ENCODE measurements at regions not wholly inside any gene's neighbourhood (a gene's known extent, or its start where the extent isn't known, plus 50 kb on each side); places are given as distances from the start of the nearest gene placed in this dataset.

DNA sequence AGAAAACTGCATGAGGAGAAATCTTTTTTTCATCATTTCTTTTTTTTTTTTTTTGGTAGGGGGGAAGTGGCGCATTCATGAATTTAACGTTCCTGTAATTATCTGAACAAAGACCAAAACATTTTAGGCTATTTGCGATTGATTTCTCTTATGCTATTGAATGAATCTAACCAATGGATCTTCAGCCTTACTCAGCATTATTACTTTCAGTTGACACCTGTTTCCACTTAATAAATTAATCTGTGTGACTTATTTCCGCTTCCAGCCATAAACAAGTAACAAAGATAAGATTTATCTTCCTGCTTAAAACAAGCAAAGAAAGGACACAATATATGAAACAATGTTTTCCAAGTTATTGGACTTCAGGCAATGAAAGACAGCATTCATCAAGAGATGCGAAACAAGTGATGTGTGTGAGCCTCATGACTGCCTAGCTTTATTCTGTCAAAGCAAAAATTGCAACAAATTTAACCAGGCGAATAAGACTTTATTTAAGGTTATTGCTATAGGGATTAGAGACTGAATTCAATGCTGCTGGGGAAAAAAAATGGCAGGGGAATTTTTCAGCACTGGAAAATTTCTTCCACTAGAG lies 1026.9 kb downstream of the LRFN5 start:
- H4K20me1 ChIP-seq (ENCODE audit: control insufficient read depth, insufficient read depth, low read length, poor library complexity, severe bottlenecking): no peaks in the 10 kb centered on the region
- 83% methylated on average over 2 of the region's 6 CpGs for WGBS (ENCODE audit: insufficient coverage)
- no peaks in the 10 kb centered on the region for H3K36me3 ChIP-seq (replicated peaks in 1 of 2; ENCODE audit: control extremely low read depth in 1 of 2, control insufficient read depth in 1 of 2, extremely low read depth in 1 of 2, insufficient read depth in 2 of 2, low read length in 1 of 2)
- ChIA-PET CTCF (no interaction called here), POLR2A (no interaction called here)
- no peak overlapping the region for H3K27ac Mint-ChIP-seq
- no peaks in the 10 kb centered on the region for H3K27me3 Mint-ChIP-seq
- no peaks in the 10 kb centered on the region for H3K9me3 Mint-ChIP-seq (ENCODE audit: insufficient read depth)
- H3K27ac ChIP-seq (ENCODE audit: low read length in 2 of 2): no peak overlapping the region
- H2AFZ ChIP-seq (ENCODE audit: insufficient read depth, low read depth, low read length, poor library complexity, severe bottlenecking): no peak overlapping the region
- TF ChIP-seq CTCF (IDR thresholded peaks at IDR 0.05): no peak
- TF ChIP-seq EZH2 (IDR thresholded peaks at IDR 0.05; ENCODE audit: borderline replicate concordance, insufficient read depth, low read depth, low read length, poor library complexity, severe bottlenecking): no peak
- H3K27me3 ChIP-seq (replicated peaks in 1 of 4; ENCODE audit: control extremely low read depth in 1 of 4, control insufficient read depth in 3 of 4, insufficient read depth in 4 of 4, low read length in 3 of 4): no peaks in the 10 kb centered on the region
- no peaks in the 10 kb centered on the region for H3K9me3 ChIP-seq (ENCODE audit: control extremely low read depth in 1 of 3, control insufficient read depth in 2 of 3, insufficient read depth in 1 of 3, low read length in 2 of 3)
- no peaks in the 10 kb centered on the region for H3K4me1 ChIP-seq (ENCODE audit: control insufficient read depth in 2 of 2, insufficient read depth in 2 of 2, low read length in 2 of 2)
- no peak overlapping the region for H3K4me3 Mint-ChIP-seq
- H3K4me2 ChIP-seq (replicated peaks; ENCODE audit: low read depth, low read length, poor library complexity, severe bottlenecking): no peak overlapping the region
- intact Hi-C loops (cut with micrococcal nuclease): no loop called here
- H3K4me3 ChIP-seq (ENCODE audit: control extremely low read depth in 1 of 5, extremely low read depth in 1 of 5, insufficient read depth in 1 of 5, low read depth in 2 of 5, low read length in 4 of 5): no peak overlapping the region
- ATAC-seq (ENCODE audit: low read depth) (no peak), DNase-seq (no peak)
- H3K9ac ChIP-seq (ENCODE audit: low read length): no peak overlapping the region
- H3K79me2 ChIP-seq (ENCODE audit: control insufficient read depth, insufficient read depth, low read length): no peaks in the 10 kb centered on the region
- H3K4me1 Mint-ChIP-seq: peaks cover 3% of the 10 kb centered on the region

- H3K9me3 Mint-ChIP-seq (ENCODE audit: insufficient read depth): no peaks in the 10 kb centered on the region
- ATAC-seq (ENCODE audit: low read depth): no peak
- no peaks in the 10 kb centered on the region for H3K27me3 Mint-ChIP-seq
Measured at GRCh38 chr14:42629553-42629952, 1022.9 kb downstream of the LRFN5 start.

More at GRCh38 chr14:42629553-42629952, 1022.9 kb downstream of the LRFN5 start:
- no peak overlapping the region for H2AFZ ChIP-seq (ENCODE audit: insufficient read depth, low read depth, low read length, poor library complexity, severe bottlenecking)
- no peak overlapping the region for H3K4me2 ChIP-seq (replicated peaks; ENCODE audit: low read depth, low read length, poor library complexity, severe bottlenecking)
- peaks cover 5% of the 10 kb centered on the region for H3K4me1 Mint-ChIP-seq
- H3K27me3 ChIP-seq (replicated peaks in 1 of 4; ENCODE audit: control extremely low read depth in 1 of 4, control insufficient read depth in 3 of 4, insufficient read depth in 4 of 4, low read length in 3 of 4): no peaks in the 10 kb centered on the region
- no peaks in the 10 kb centered on the region for H4K20me1 ChIP-seq (ENCODE audit: control insufficient read depth, insufficient read depth, low read length, poor library complexity, severe bottlenecking)
- no peak overlapping the region for H3K27ac ChIP-seq (ENCODE audit: low read length in 2 of 2)
- no peak for DNase-seq
- no peak overlapping the region for H3K27ac Mint-ChIP-seq
- ChIA-PET POLR2A (no interaction called here), CTCF (no interaction called here)
- H3K79me2 ChIP-seq (ENCODE audit: control insufficient read depth, insufficient read depth, low read length): no peaks in the 10 kb centered on the region
- WGBS (ENCODE audit: insufficient coverage): no CpG with 5 or more reads among the region's 1 CpG
- TF ChIP-seq CTCF (IDR thresholded peaks at IDR 0.05) (no peak), EZH2 (IDR thresholded peaks at IDR 0.05; ENCODE audit: borderline replicate concordance, insufficient read depth, low read depth, low read length, poor library complexity, severe bottlenecking) (no peak)
- no peaks in the 10 kb centered on the region for H3K9me3 ChIP-seq (ENCODE audit: control extremely low read depth in 1 of 3, control insufficient read depth in 2 of 3, insufficient read depth in 1 of 3, low read length in 2 of 3)
- no peak overlapping the region for H3K4me3 Mint-ChIP-seq
- intact Hi-C loops (cut with micrococcal nuclease): no loop called here
- H3K4me3 ChIP-seq (ENCODE audit: control extremely low read depth in 1 of 5, extremely low read depth in 1 of 5, insufficient read depth in 1 of 5, low read depth in 2 of 5, low read length in 4 of 5): no peak overlapping the region
- H3K4me1 ChIP-seq (ENCODE audit: control insufficient read depth in 2 of 2, insufficient read depth in 2 of 2, low read length in 2 of 2): no peaks in the 10 kb centered on the region
- H3K9ac ChIP-seq (ENCODE audit: low read length): no peak overlapping the region
- H3K36me3 ChIP-seq (replicated peaks in 1 of 2; ENCODE audit: control extremely low read depth in 1 of 2, control insufficient read depth in 1 of 2, extremely low read depth in 1 of 2, insufficient read depth in 2 of 2, low read length in 1 of 2): no peaks in the 10 kb centered on the region

Measured in B cell (primary cell).